Tibial artery (tissue), 4 donors: ENCODE measurements at regions not wholly inside any gene's neighbourhood (a gene's known extent, or its start where the extent isn't known, plus 50 kb on each side); places are given as distances from the start of the nearest gene placed in this dataset.

ENCODE experiments used
- DNase-seq, 2 donors: peaks; one replicate each; pipeline ENCODE4 v3.0.0-alpha.2; 2019
- H3K27ac ChIP-seq, 2 donors: fragments of 200-600 bp; sonication (generic) in 1 of 2; 1 replicate in 1 of 2; 2 replicates in 1 of 2; pipeline ENCODE4 v1.5.1; 2018 to 2019; ENCODE audit warnings: mild to moderate bottlenecking in 1 of 2
- H3K27me3 ChIP-seq, 2 donors: fragments of 200-600 bp; sonication (generic) in 1 of 2; one replicate each; pipeline versions ENCODE4 v1.5.1 to v1.6.0; 2016 to 2019
- H3K36me3 ChIP-seq, 3 donors: fragments of 200-600 bp; sonication (generic) in 2 of 3; one replicate each; pipeline ENCODE4 v1.5.1; 2016 to 2019; ENCODE audit warnings: mild to moderate bottlenecking in 2 of 3
- H3K4me1 ChIP-seq, 4 donors: fragments of 200-600 bp; sonication (generic) in 2 of 4; 1 replicate in 3 of 4; 2 replicates in 1 of 4; pipeline ENCODE4 v1.5.1; 2016 to 2019
- H3K4me3 ChIP-seq, 2 donors: fragments of 200-600 bp; sonication (generic) in 1 of 2; 1 replicate in 1 of 2; 2 replicates in 1 of 2; pipeline ENCODE4 v1.5.1; 2018 to 2019; ENCODE audit warnings: mild to moderate bottlenecking in 2 of 2
- H3K9me3 ChIP-seq, 3 donors: fragments of 200-600 bp; sonication (generic) in 1 of 3; one replicate each; pipeline ENCODE4 v1.5.1; 2016 to 2019
- CTCF ChIP-seq, 2 experiments: fragments of 200-600 bp in 1 of 2; fragments of 450-650 bp in 1 of 2; IDR thresholded peaks; one replicate each; pipeline ENCODE4 v1.5.1; 2017 to 2019; ENCODE audit warnings: antibody characterized with exemption in 2 of 2, mild to moderate bottlenecking in 1 of 2, moderate library complexity in 1 of 2
- intact Hi-C: fragments of 100-400 bp; cut with DNase I; formaldehyde crosslinking; loops from one replicate; pipeline ENCODE4 v1.15.0; 2023; ENCODE audit warnings: low total_unique reads

GRCh38 chr9:31377358-31377757 lies 1007.1 kb upstream of the ACO1 start:
- H3K4me3 ChIP-seq, result no peak overlapping the region

GRCh38 chr9:31388660-31389059 lies 995.8 kb upstream of the ACO1 start:
- H3K4me1 ChIP-seq, result no peaks in the 10 kb centered on the region
- DNase-seq, result no peak
- H3K27ac ChIP-seq, result no peak overlapping the region
- no peaks in the 10 kb centered on the region for H3K9me3 ChIP-seq
- H3K27me3 ChIP-seq, result no peaks in the 10 kb centered on the region
- intact Hi-C loops, result no loop called here
- H3K36me3 ChIP-seq, result no peaks in the 10 kb centered on the region
- TF ChIP-seq CTCF (IDR thresholded peaks at IDR 0.05), result no peak
- no peak overlapping the region for H3K4me3 ChIP-seq

More at GRCh38 chr9:31377358-31377757, 1007.1 kb upstream of the ACO1 start:
- Histone ChIP-seq H3K27me3 (no peaks in the 10 kb centered on the region), H3K4me1 (no peaks in the 10 kb centered on the region), H3K9me3 (no peaks in the 10 kb centered on the region), H3K36me3 (no peaks in the 10 kb centered on the region), H3K27ac (no peak overlapping the region)
- intact Hi-C loops, result no loop called here
- DNase-seq, result no peak
- no peak for TF ChIP-seq CTCF (IDR thresholded peaks at IDR 0.05)

GRCh38 chr9:31389075-31389474 lies 995.4 kb upstream of the ACO1 start:
- DNase-seq, result no peak
- Histone ChIP-seq H3K4me1 (no peaks in the 10 kb centered on the region), H3K9me3 (no peaks in the 10 kb centered on the region), H3K27ac (no peak overlapping the region), H3K4me3 (no peak overlapping the region), H3K27me3 (no peaks in the 10 kb centered on the region), H3K36me3 (no peaks in the 10 kb centered on the region)
- intact Hi-C loops, result no loop called here
- no peak for TF ChIP-seq CTCF (IDR thresholded peaks at IDR 0.05)

- intact Hi-C loops, result no loop called here
- Histone ChIP-seq H3K9me3 (no peaks in the 10 kb centered on the region), H3K4me1 (no peaks in the 10 kb centered on the region), H3K4me3 (no peak overlapping the region), H3K27ac (no peak overlapping the region), H3K36me3 (no peaks in the 10 kb centered on the region), H3K27me3 (no peaks in the 10 kb centered on the region)
- no peak for TF ChIP-seq CTCF (IDR thresholded peaks at IDR 0.05)
- DNase-seq, result no peak
Observed at GRCh38 chr9:31390403-31391025, 993.9 kb upstream of the ACO1 start.

GRCh38 chr9:31393240-31393639 lies 991.2 kb upstream of the ACO1 start:
- no peaks in the 10 kb centered on the region for H3K27me3 ChIP-seq
- intact Hi-C loops, result no loop called here
- H3K4me1 ChIP-seq, result no peaks in the 10 kb centered on the region
- no peak for TF ChIP-seq CTCF (IDR thresholded peaks at IDR 0.05)
- H3K27ac ChIP-seq, result no peak overlapping the region
- H3K36me3 ChIP-seq, result no peaks in the 10 kb centered on the region
- no peak overlapping the region for H3K4me3 ChIP-seq
- H3K9me3 ChIP-seq, result no peaks in the 10 kb centered on the region
- no peak for DNase-seq

- no peak for TF ChIP-seq CTCF (IDR thresholded peaks at IDR 0.05)
- Histone ChIP-seq H3K4me3 (no peak overlapping the region), H3K9me3 (no peaks in the 10 kb centered on the region), H3K27me3 (no peaks in the 10 kb centered on the region), H3K36me3 (no peaks in the 10 kb centered on the region), H3K27ac (no peak overlapping the region), H3K4me1 (no peaks in the 10 kb centered on the region)
- DNase-seq, result no peak
- intact Hi-C loops, result no loop called here
Observed at GRCh38 chr9:31394015-31394473, 990.4 kb upstream of the ACO1 start.
